HepG2 (cell line): ENCODE measurements at regions not wholly inside any gene's neighbourhood (a gene's known extent, or its start where the extent isn't known, plus 50 kb on each side); places are given as distances from the start of the nearest gene placed in this dataset.

Experiments used
- ATF2 ChIP-seq: sonication (generic); formaldehyde crosslinking; IDR thresholded peaks from 2 replicates; pipeline ENCODE4 v1.4.0; 2020; ENCODE audit warnings: missing genetic modification reagents
- CTCF ChIP-seq: sonication (generic); formaldehyde crosslinking; IDR thresholded peaks from 2 replicates; pipeline ENCODE4 v1.5.0; 2020; ENCODE audit warnings: mild to moderate bottlenecking, missing genetic modification reagents, moderate library complexity
- RNF2 ChIP-seq: fragments of 450-650 bp; conservative IDR thresholded peaks from 2 replicates; pipeline ENCODE4 v1.6.1; 2016; ENCODE audit warnings: low read depth
- TCF7L2 ChIP-seq: IDR thresholded peaks from 2 replicates; pipeline ENCODE4 v1.6.1; 2011; ENCODE audit warnings: mild to moderate bottlenecking, low read depth, low read length, moderate library complexity

- TF ChIP-seq CTCF (CRISPR knock-in tag), result no peak
- TF ChIP-seq RNF2, result no peak
- no peak for TF ChIP-seq TCF7L2
- no peak for TF ChIP-seq ATF2 (CRISPR knock-in tag)
These were observed 58.0 kb downstream of the XAGE2 start for GRCh38 chrX:52426810-52427209.
